ENCODE measurements at regions not wholly inside any gene's neighbourhood (a gene's known extent, or its start where the extent isn't known, plus 50 kb on each side); places are given as distances from the start of the nearest gene placed in this dataset.

GRCh38 chr7:106553446-106553836 lies 107.5 kb downstream of the CCDC71L start:
- TF ChIP-seq POLR2A (IDR thresholded peaks at IDR 0.05), result no peak
- TF ChIP-seq CTCF (IDR thresholded peaks at IDR 0.05), result no peak
